ENCODE measurements at regions not wholly inside any gene's neighbourhood (a gene's known extent, or its start where the extent isn't known, plus 50 kb on each side); places are given as distances from the start of the nearest gene placed in this dataset.

GRCh38 chr17:13176436-13176835 is 158.6 kb upstream of the ELAC2 start:
- H3K79me2 ChIP-seq (ENCODE audit: insufficient read depth, low read length), result no peaks in the 10 kb centered on the region
- H2AFZ ChIP-seq (ENCODE audit: low read depth, low read length, severe bottlenecking), result no peak overlapping the region
- H3F3A ChIP-seq (ENCODE audit: insufficient read depth), result no peaks in the 10 kb centered on the region
- H3K36me3 ChIP-seq (ENCODE audit: low read length), result no peaks in the 10 kb centered on the region
- peaks cover 6% of the 10 kb centered on the region; the same call in 1 of the 2 replicates for H3K9me3 ChIP-seq (ENCODE audit: insufficient read depth, low read length)
- TF ChIP-seq CTCF (IDR thresholded peaks at IDR 0.05; ENCODE audit: insufficient read depth, low read length, poor library complexity, severe bottlenecking) (no peak), EZH2phosphoT487 (conservative IDR thresholded peaks at IDR 0.05; ENCODE audit: low read length) (no peak)
- H3K4me3 ChIP-seq (ENCODE audit: insufficient read depth, low read length, poor library complexity, severe bottlenecking), result no peak overlapping the region
- H3K9me2 ChIP-seq (replicated peaks; ENCODE audit: insufficient read depth, low read length), result no peaks in the 10 kb centered on the region
- H4K20me1 ChIP-seq (ENCODE audit: low read depth, low read length), result no peaks in the 10 kb centered on the region
- H3K9ac ChIP-seq (ENCODE audit: low read length), result no peak overlapping the region
- H3K27ac ChIP-seq (ENCODE audit: low read depth, low read length), result no peak overlapping the region
- H3K27me3 ChIP-seq (ENCODE audit: low read length), result no peaks in the 10 kb centered on the region
- H3K4me2 ChIP-seq (ENCODE audit: low read depth, low read length, poor library complexity, severe bottlenecking), result no peak overlapping the region

- Histone ChIP-seq H3K4me2 (ENCODE audit: low read depth, low read length, poor library complexity, severe bottlenecking) (no peak overlapping the region), H3K36me3 (ENCODE audit: low read length) (no peaks in the 10 kb centered on the region), H3K79me2 (ENCODE audit: insufficient read depth, low read length) (no peaks in the 10 kb centered on the region), H3K9ac (ENCODE audit: low read length) (no peak overlapping the region), H3K9me3 (ENCODE audit: insufficient read depth, low read length) (peaks cover 6% of the 10 kb centered on the region; the same call in 1 of the 2 replicates), H3K9me2 (replicated peaks; ENCODE audit: insufficient read depth, low read length) (no peaks in the 10 kb centered on the region), H3K27me3 (ENCODE audit: low read length) (no peaks in the 10 kb centered on the region), H4K20me1 (ENCODE audit: low read depth, low read length) (no peaks in the 10 kb centered on the region), H2AFZ (ENCODE audit: low read depth, low read length, severe bottlenecking) (no peak overlapping the region), H3K4me3 (ENCODE audit: insufficient read depth, low read length, poor library complexity, severe bottlenecking) (no peak overlapping the region), H3K27ac (ENCODE audit: low read depth, low read length) (no peak overlapping the region), H3F3A (ENCODE audit: insufficient read depth) (no peaks in the 10 kb centered on the region)
- no peak for TF ChIP-seq EZH2phosphoT487 (conservative IDR thresholded peaks at IDR 0.05; ENCODE audit: low read length)
- TF ChIP-seq CTCF (IDR thresholded peaks at IDR 0.05; ENCODE audit: insufficient read depth, low read length, poor library complexity, severe bottlenecking), result no peak
These were observed 154.0 kb upstream of the ELAC2 start for GRCh38 chr17:13171790-13172189.

- no peak overlapping the region for H3K4me3 ChIP-seq (ENCODE audit: insufficient read depth, low read length, poor library complexity, severe bottlenecking)
- H3K9me3 ChIP-seq (ENCODE audit: insufficient read depth, low read length), result no peaks in the 10 kb centered on the region
- H3K9me2 ChIP-seq (replicated peaks; ENCODE audit: insufficient read depth, low read length), result no peaks in the 10 kb centered on the region
- H3K4me2 ChIP-seq (ENCODE audit: low read depth, low read length, poor library complexity, severe bottlenecking), result no peak overlapping the region
- no peaks in the 10 kb centered on the region for H3K79me2 ChIP-seq (ENCODE audit: insufficient read depth, low read length)
- H3K27me3 ChIP-seq (ENCODE audit: low read length), result no peaks in the 10 kb centered on the region
- no peak overlapping the region for H3K27ac ChIP-seq (ENCODE audit: low read depth, low read length)
- no peaks in the 10 kb centered on the region for H3F3A ChIP-seq (ENCODE audit: insufficient read depth)
- H3K9ac ChIP-seq (ENCODE audit: low read length), result no peak overlapping the region
- TF ChIP-seq CTCF (IDR thresholded peaks at IDR 0.05; ENCODE audit: insufficient read depth, low read length, poor library complexity, severe bottlenecking) (no peak), EZH2phosphoT487 (conservative IDR thresholded peaks at IDR 0.05; ENCODE audit: low read length) (no peak)
- H2AFZ ChIP-seq (ENCODE audit: low read depth, low read length, severe bottlenecking), result no peak overlapping the region
- no peaks in the 10 kb centered on the region for H4K20me1 ChIP-seq (ENCODE audit: low read depth, low read length)
- H3K36me3 ChIP-seq (ENCODE audit: low read length), result no peaks in the 10 kb centered on the region
These were observed 144.5 kb upstream of the ELAC2 start for GRCh38 chr17:13162361-13162760.

Measured in SU-DHL-6 (cell line).